CD8-positive, alpha-beta memory T cell (primary cell): ENCODE measurements at regions not wholly inside any gene's neighbourhood (a gene's known extent, or its start where the extent isn't known, plus 50 kb on each side); places are given as distances from the start of the nearest gene placed in this dataset.

Source experiments
- CTCF ChIA-PET: fragments of 350-600 bp; sonication (Branson Sonifier 250); formaldehyde crosslinking; loops from one replicate; lab custom pipeline; 2021; ENCODE audit warnings: antibody characterized with exemption; lab: Charles Lee
- POLR2A ChIA-PET: fragments of 350-600 bp; sonication (Branson Sonifier 250); formaldehyde crosslinking; loops from one replicate; lab custom pipeline; 2021; ENCODE audit warnings: antibody characterized with exemption; lab: Charles Lee
- DNase-seq, 5 donors: peaks; one replicate each; pipeline versions ENCODE4 v3.0.0 to v3.0.0-alpha.2; 2020 to 2022; ENCODE audit warnings: mixed read lengths in 1 of 5
- H3K27ac ChIP-seq: one replicate; pipeline ENCODE4 v1.7.0; 2013; ENCODE audit warnings: low read depth, mild to moderate bottlenecking, low read length, moderate library complexity
- H3K27me3 ChIP-seq: 2 replicates; pipeline ENCODE4 v1.7.0; 2013; ENCODE audit warnings: low read length, mild to moderate bottlenecking; ENCODE audit not compliant: insufficient read depth, poor library complexity, severe bottlenecking
- H3K36me3 ChIP-seq: 2 replicates; pipeline ENCODE4 v1.7.0; 2013; ENCODE audit warnings: mild to moderate bottlenecking, low read length, moderate library complexity; ENCODE audit not compliant: insufficient read depth
- H3K4me1 ChIP-seq: 2 replicates; pipeline ENCODE4 v1.7.0; 2013; ENCODE audit warnings: mild to moderate bottlenecking, low read length, moderate library complexity; ENCODE audit not compliant: insufficient read depth
- H3K4me3 ChIP-seq: 2 replicates; pipeline ENCODE4 v1.7.0; 2013; ENCODE audit warnings: mild to moderate bottlenecking, low read length
- H3K9me3 ChIP-seq: 2 replicates; pipeline ENCODE4 v1.7.0; 2013; ENCODE audit warnings: mild to moderate bottlenecking, low read length
- H3K27ac Mint-ChIP-seq, 8 donors: one replicate each; pipeline ENCODE4 v1.8.0; 2020 to 2021; ENCODE audit warnings: mixed read lengths in 8 of 8, mild to moderate bottlenecking in 6 of 8, inconsistent platforms in 3 of 8, moderate library complexity in 3 of 8
- H3K27me3 Mint-ChIP-seq, 2 donors: one replicate each; pipeline ENCODE4 v1.8.0; 2020 to 2021; ENCODE audit warnings: mixed read lengths in 2 of 2, mild to moderate bottlenecking in 1 of 2, moderate library complexity in 1 of 2
- H3K36me3 Mint-ChIP-seq, 3 donors: one replicate each; pipeline ENCODE4 v1.8.0; 2020 to 2021; ENCODE audit warnings: mixed read lengths in 3 of 3, inconsistent platforms in 1 of 3, mild to moderate bottlenecking in 1 of 3
- H3K4me1 Mint-ChIP-seq, 3 donors: one replicate each; pipeline ENCODE4 v1.8.0; 2020 to 2021; ENCODE audit warnings: mixed read lengths in 3 of 3, inconsistent platforms in 1 of 3, mild to moderate bottlenecking in 1 of 3
- H3K4me3 Mint-ChIP-seq, 7 donors: one replicate each; pipeline ENCODE4 v1.8.0; 2020 to 2021; ENCODE audit warnings: mixed read lengths in 7 of 7, mild to moderate bottlenecking in 6 of 7, moderate library complexity in 4 of 7, inconsistent platforms in 2 of 7
- H3K9me3 Mint-ChIP-seq, 5 donors: one replicate each; pipeline ENCODE4 v1.8.0; 2020 to 2022; ENCODE audit warnings: mixed read lengths in 5 of 5, mild to moderate bottlenecking in 3 of 5, moderate library complexity in 2 of 5, inconsistent platforms in 1 of 5

GRCh38 chr9:107631788-107632187 is 142.2 kb upstream of the KLF4 start:
- POLR2A ChIA-PET: no interaction called here
- no peaks in the 10 kb centered on the region for H3K4me1 Mint-ChIP-seq
- H3K36me3 Mint-ChIP-seq: no peaks in the 10 kb centered on the region
- H3K9me3 Mint-ChIP-seq: peaks cover 0 to 5% (median 2%) of the 10 kb centered on the region in 5 donors
- H3K27me3 Mint-ChIP-seq: peaks cover 4 to 9% of the 10 kb centered on the region in 2 donors
- no peak overlapping the region for H3K4me3 ChIP-seq
- DNase-seq: no peak
- H3K4me3 Mint-ChIP-seq: no peak overlapping the region
- H3K36me3 ChIP-seq: no peaks in the 10 kb centered on the region
- no peaks in the 10 kb centered on the region for H3K27me3 ChIP-seq
- no peak overlapping the region for H3K27ac Mint-ChIP-seq
- CTCF ChIA-PET: no interaction called here
- H3K9me3 ChIP-seq: no peaks in the 10 kb centered on the region
- no peak overlapping the region for H3K27ac ChIP-seq
- H3K4me1 ChIP-seq: no peaks in the 10 kb centered on the region

GRCh38 chr9:107630156-107630555 is 140.6 kb upstream of the KLF4 start:
- Mint-ChIP-seq H3K9me3 (peaks cover 0 to 3% (median 2%) of the 10 kb centered on the region in 5 donors), H3K4me3 (no peak overlapping the region), H3K4me1 (no peaks in the 10 kb centered on the region), H3K27me3 (peaks cover 0 to 3% of the 10 kb centered on the region in 2 donors), H3K36me3 (no peaks in the 10 kb centered on the region), H3K27ac (no peak overlapping the region)
- CTCF ChIA-PET: no interaction called here
- no peaks in the 10 kb centered on the region for H3K36me3 ChIP-seq
- H3K4me1 ChIP-seq: no peaks in the 10 kb centered on the region
- POLR2A ChIA-PET: no interaction called here
- no peak for DNase-seq
- H3K27me3 ChIP-seq: no peaks in the 10 kb centered on the region
- no peaks in the 10 kb centered on the region for H3K9me3 ChIP-seq
- H3K4me3 ChIP-seq: no peak overlapping the region
- H3K27ac ChIP-seq: no peak overlapping the region

- Histone ChIP-seq H3K27ac (no peak overlapping the region), H3K4me3 (no peak overlapping the region), H3K4me1 (no peaks in the 10 kb centered on the region), H3K9me3 (no peaks in the 10 kb centered on the region), H3K27me3 (no peaks in the 10 kb centered on the region), H3K36me3 (no peaks in the 10 kb centered on the region)
- no peaks in the 10 kb centered on the region for H3K4me1 Mint-ChIP-seq
- CTCF ChIA-PET: no interaction called here
- H3K27me3 Mint-ChIP-seq: peaks cover 0 to 3% of the 10 kb centered on the region in 2 donors
- DNase-seq: no peak
- POLR2A ChIA-PET: no interaction called here
- no peak overlapping the region for H3K27ac Mint-ChIP-seq
- no peaks in the 10 kb centered on the region for H3K36me3 Mint-ChIP-seq
- peaks cover 0 to 3% (median 2%) of the 10 kb centered on the region in 5 donors for H3K9me3 Mint-ChIP-seq
- no peak overlapping the region for H3K4me3 Mint-ChIP-seq
These were observed 138.9 kb upstream of the KLF4 start for GRCh38 chr9:107628444-107628843.

GRCh38 chr9:107627781-107628180 is 138.2 kb upstream of the KLF4 start:
- H3K9me3 Mint-ChIP-seq: peaks cover 0 to 3% (median 2%) of the 10 kb centered on the region in 5 donors
- no peak overlapping the region for H3K27ac Mint-ChIP-seq
- no peaks in the 10 kb centered on the region for H3K27me3 ChIP-seq
- no peaks in the 10 kb centered on the region for H3K36me3 Mint-ChIP-seq
- H3K4me3 ChIP-seq: no peak overlapping the region
- H3K4me1 ChIP-seq: no peaks in the 10 kb centered on the region
- POLR2A ChIA-PET: no interaction called here
- peaks cover 0 to 2% of the 10 kb centered on the region in 2 donors for H3K27me3 Mint-ChIP-seq
- H3K9me3 ChIP-seq: no peaks in the 10 kb centered on the region
- H3K36me3 ChIP-seq: no peaks in the 10 kb centered on the region
- no peak for DNase-seq
- CTCF ChIA-PET: no interaction called here
- no peak overlapping the region for H3K27ac ChIP-seq
- H3K4me3 Mint-ChIP-seq: no peak overlapping the region
- no peaks in the 10 kb centered on the region for H3K4me1 Mint-ChIP-seq

- Mint-ChIP-seq H3K36me3 (no peaks in the 10 kb centered on the region), H3K4me3 (no peak overlapping the region), H3K9me3 (peaks cover 0 to 3% (median 0%) of the 10 kb centered on the region in 5 donors), H3K27me3 (no peaks in the 10 kb centered on the region), H3K27ac (no peak overlapping the region), H3K4me1 (no peaks in the 10 kb centered on the region)
- H3K4me3 ChIP-seq: no peak overlapping the region
- H3K9me3 ChIP-seq: no peaks in the 10 kb centered on the region
- no peak overlapping the region for H3K27ac ChIP-seq
- H3K36me3 ChIP-seq: no peaks in the 10 kb centered on the region
- ChIA-PET POLR2A (no interaction called here), CTCF (no interaction called here)
- H3K27me3 ChIP-seq: no peaks in the 10 kb centered on the region
- no peak for DNase-seq
- no peaks in the 10 kb centered on the region for H3K4me1 ChIP-seq
These were observed 136.5 kb upstream of the KLF4 start for GRCh38 chr9:107626118-107626517.

- no peaks in the 10 kb centered on the region for H3K4me1 ChIP-seq
- H3K9me3 ChIP-seq: no peaks in the 10 kb centered on the region
- Mint-ChIP-seq H3K27ac (no peak overlapping the region), H3K4me1 (no peaks in the 10 kb centered on the region), H3K36me3 (no peaks in the 10 kb centered on the region), H3K4me3 (no peak overlapping the region), H3K27me3 (no peaks in the 10 kb centered on the region), H3K9me3 (peaks cover 0 to 3% (median 0%) of the 10 kb centered on the region in 5 donors)
- POLR2A ChIA-PET: no interaction called here
- no peaks in the 10 kb centered on the region for H3K27me3 ChIP-seq
- no peak overlapping the region for H3K4me3 ChIP-seq
- DNase-seq: no peak
- H3K27ac ChIP-seq: no peak overlapping the region
- CTCF ChIA-PET: no interaction called here
- no peaks in the 10 kb centered on the region for H3K36me3 ChIP-seq
These were observed 135.9 kb upstream of the KLF4 start for GRCh38 chr9:107625383-107625984.

- H3K36me3 Mint-ChIP-seq: no peaks in the 10 kb centered on the region
- no peak for DNase-seq
- no peak overlapping the region for H3K4me3 ChIP-seq
- ChIA-PET POLR2A (no interaction called here), CTCF (no interaction called here)
- H3K27me3 Mint-ChIP-seq: no peaks in the 10 kb centered on the region
- H3K27ac Mint-ChIP-seq: no peak overlapping the region
- peaks cover 0 to 3% (median 0%) of the 10 kb centered on the region in 5 donors for H3K9me3 Mint-ChIP-seq
- no peaks in the 10 kb centered on the region for H3K4me1 ChIP-seq
- no peak overlapping the region for H3K4me3 Mint-ChIP-seq
- H3K27me3 ChIP-seq: no peaks in the 10 kb centered on the region
- no peaks in the 10 kb centered on the region for H3K9me3 ChIP-seq
- no peak overlapping the region for H3K27ac ChIP-seq
- no peaks in the 10 kb centered on the region for H3K36me3 ChIP-seq
- no peaks in the 10 kb centered on the region for H3K4me1 Mint-ChIP-seq
These were observed 134.8 kb upstream of the KLF4 start for GRCh38 chr9:107624234-107624948.

- H3K36me3 Mint-ChIP-seq: no peaks in the 10 kb centered on the region
- H3K27ac ChIP-seq: no peak overlapping the region
- no peaks in the 10 kb centered on the region for H3K27me3 Mint-ChIP-seq
- H3K4me3 ChIP-seq: no peak overlapping the region
- H3K9me3 Mint-ChIP-seq: peaks cover 0 to 2% (median 0%) of the 10 kb centered on the region in 5 donors
- H3K4me3 Mint-ChIP-seq: no peak overlapping the region
- no peak for DNase-seq
- H3K27ac Mint-ChIP-seq: no peak overlapping the region
- H3K4me1 Mint-ChIP-seq: no peaks in the 10 kb centered on the region
- H3K36me3 ChIP-seq: no peaks in the 10 kb centered on the region
- H3K9me3 ChIP-seq: no peaks in the 10 kb centered on the region
- ChIA-PET POLR2A (no interaction called here), CTCF (no interaction called here)
- no peaks in the 10 kb centered on the region for H3K27me3 ChIP-seq
- no peaks in the 10 kb centered on the region for H3K4me1 ChIP-seq
These were observed 131.9 kb upstream of the KLF4 start for GRCh38 chr9:107621436-107621835.
